H9 (cell line): ENCODE measurements at regions not wholly inside any gene's neighbourhood (a gene's known extent, or its start where the extent isn't known, plus 50 kb on each side); places are given as distances from the start of the nearest gene placed in this dataset.

Source experiments
- DNase-seq: peaks from one replicate; pipeline ENCODE4 v3.0.0-alpha.2; 2017
- H2AFZ ChIP-seq: one replicate; pipeline ENCODE4 v1.6.1; 2013; ENCODE audit warnings: mild to moderate bottlenecking, low read length, control low read depth, moderate library complexity
- H2AK5ac ChIP-seq: 2 replicates; pipeline ENCODE4 v1.6.1; 2013; ENCODE audit warnings: low read length, control low read depth, mixed read lengths; ENCODE audit not compliant: insufficient read length
- H2BK120ac ChIP-seq: one replicate; pipeline ENCODE4 v1.6.1; 2013; ENCODE audit warnings: low read depth, mild to moderate bottlenecking, low read length, control low read depth, inconsistent platforms; ENCODE audit not compliant: poor library complexity, severe bottlenecking
- H2BK12ac ChIP-seq: 2 replicates; pipeline ENCODE4 v1.6.1; 2013; ENCODE audit warnings: low read length, control low read depth, mixed read lengths, low read depth; ENCODE audit not compliant: insufficient read length
- H2BK15ac ChIP-seq: 2 replicates; pipeline ENCODE4 v1.6.1; 2013; ENCODE audit warnings: low read depth, low read length, control low read depth
- H2BK20ac ChIP-seq: one replicate; pipeline ENCODE4 v1.6.1; 2013; ENCODE audit warnings: low read depth, mild to moderate bottlenecking, low read length, control low read depth, inconsistent platforms; ENCODE audit not compliant: poor library complexity, severe bottlenecking
- H2BK5ac ChIP-seq: 2 replicates; pipeline ENCODE4 v1.6.1; 2013; ENCODE audit warnings: low read length, control low read depth, mixed read lengths; ENCODE audit not compliant: insufficient read length
- H3K14ac ChIP-seq: 2 replicates; pipeline ENCODE4 v1.6.1; 2013; ENCODE audit warnings: low read length, control low read depth; ENCODE audit not compliant: insufficient read depth
- H3K18ac ChIP-seq: 2 replicates; pipeline ENCODE4 v1.6.1; 2013; ENCODE audit warnings: low read depth, mild to moderate bottlenecking, mixed read lengths, low read length, control low read depth; ENCODE audit not compliant: insufficient read length
- H3K23ac ChIP-seq: 2 replicates; pipeline ENCODE4 v1.6.1; 2013; ENCODE audit warnings: low read length, control low read depth, mixed read lengths, low read depth; ENCODE audit not compliant: insufficient read length
- H3K23me2 ChIP-seq: 2 replicates; pipeline ENCODE4 v1.6.1; 2013; ENCODE audit warnings: low read depth, mild to moderate bottlenecking, mixed read lengths, low read length, control low read depth; ENCODE audit not compliant: insufficient read length, poor library complexity, severe bottlenecking
- H3K27ac ChIP-seq: 2 replicates; pipeline ENCODE4 v1.5.1; 2013; ENCODE audit warnings: low read length, control low read depth, mixed read lengths, low read depth; ENCODE audit not compliant: insufficient read length
- H3K27me3 ChIP-seq: 2 replicates; pipeline ENCODE4 v1.6.1; 2013; ENCODE audit warnings: low read length, control low read depth, inconsistent platforms; ENCODE audit not compliant: insufficient read depth
- H3K4ac ChIP-seq: 2 replicates; pipeline ENCODE4 v1.6.1; 2013; ENCODE audit warnings: low read depth, mild to moderate bottlenecking, control low read depth, inconsistent platforms, low read length, moderate library complexity
- H3K4me1 ChIP-seq: 2 replicates; pipeline ENCODE4 v1.6.1; 2013; ENCODE audit warnings: low read length, control low read depth, inconsistent platforms; ENCODE audit not compliant: insufficient read depth
- H3K4me2 ChIP-seq: 2 replicates; pipeline ENCODE4 v1.6.1; 2013; ENCODE audit warnings: low read length, control low read depth, mixed read lengths; ENCODE audit not compliant: insufficient read length, insufficient read depth
- H3K56ac ChIP-seq: 2 replicates; pipeline ENCODE4 v1.6.1; 2013; ENCODE audit warnings: low read depth, mild to moderate bottlenecking, mixed read lengths, low read length, control low read depth; ENCODE audit not compliant: insufficient read length
- H3K79me1 ChIP-seq: 2 replicates; pipeline ENCODE4 v1.6.1; 2013; ENCODE audit warnings: low read depth, mild to moderate bottlenecking, moderate library complexity, low read length, control low read depth, inconsistent platforms; ENCODE audit not compliant: insufficient read depth, poor library complexity, severe bottlenecking
- H3K79me2 ChIP-seq: 2 replicates; pipeline ENCODE4 v1.6.1; 2013; ENCODE audit warnings: low read length, control low read depth, inconsistent platforms; ENCODE audit not compliant: insufficient read depth
- H3K9ac ChIP-seq: 2 replicates; pipeline ENCODE4 v1.6.1; 2013; ENCODE audit warnings: low read length, control low read depth, mixed read lengths; ENCODE audit not compliant: insufficient read length; ENCODE audit errors: extremely low read depth
- H3K9me3 ChIP-seq: one replicate; pipeline ENCODE4 v1.6.1; 2013; ENCODE audit warnings: low read depth, low read length, inconsistent platforms; ENCODE audit not compliant: control insufficient read depth
- H3T11ph ChIP-seq: one replicate; pipeline ENCODE4 v1.6.1; 2013; ENCODE audit warnings: mild to moderate bottlenecking, low read length, control low read depth, inconsistent platforms
- H4K20me1 ChIP-seq: one replicate; pipeline ENCODE4 v1.6.1; 2013; ENCODE audit not compliant: control insufficient read depth, insufficient read length, insufficient read depth
- H4K5ac ChIP-seq: 2 replicates; pipeline ENCODE4 v1.6.1; 2013; ENCODE audit warnings: low read depth, mild to moderate bottlenecking, mixed read lengths, low read length, control low read depth; ENCODE audit not compliant: insufficient read length
- H4K8ac ChIP-seq: replicated peaks from 2 replicates; pipeline ENCODE4 v1.6.1; 2013; ENCODE audit warnings: low read length, control low read depth, mixed read lengths, low read depth; ENCODE audit not compliant: insufficient read length
- H4K91ac ChIP-seq: 2 replicates; pipeline ENCODE4 v1.6.1; 2013; ENCODE audit warnings: low read depth, mild to moderate bottlenecking, moderate library complexity, mixed read lengths, low read length, control low read depth; ENCODE audit not compliant: insufficient read length
- H3K27ac Mint-ChIP-seq, 3 experiments: 2 replicates in 2 of 3; 3 replicates in 1 of 3; pipeline ENCODE4 v1.8.0; 2020 to 2021; ENCODE audit warnings: mixed read lengths in 3 of 3, mild to moderate bottlenecking in 1 of 3, moderate library complexity in 1 of 3
- H3K27me3 Mint-ChIP-seq: 2 replicates; pipeline ENCODE4 v1.8.0; 2021; ENCODE audit warnings: low read depth, mild to moderate bottlenecking, moderate library complexity, mixed read lengths
- H3K36me3 Mint-ChIP-seq, 3 experiments: 2 replicates in 2 of 3; 3 replicates in 1 of 3; pipeline ENCODE4 v1.8.0; 2020 to 2021; ENCODE audit warnings: low read depth in 3 of 3, mixed read lengths in 3 of 3; ENCODE audit not compliant: insufficient read depth in 1 of 3
- H3K4me1 Mint-ChIP-seq, 2 experiments: 2 replicates each; pipeline ENCODE4 v1.8.0; 2020; ENCODE audit warnings: mixed read lengths in 2 of 2
- H3K4me3 Mint-ChIP-seq, 2 experiments: 2 replicates in 1 of 2; 3 replicates in 1 of 2; pipeline ENCODE4 v1.8.0; 2020 to 2021; ENCODE audit warnings: mild to moderate bottlenecking in 2 of 2, mixed read lengths in 2 of 2, moderate library complexity in 1 of 2
- H3K9me3 Mint-ChIP-seq, 2 experiments: 2 replicates in 1 of 2; 3 replicates in 1 of 2; pipeline ENCODE4 v1.8.0; 2020; ENCODE audit warnings: mild to moderate bottlenecking in 2 of 2, mixed read lengths in 2 of 2, moderate library complexity in 1 of 2
- CTCF ChIP-seq: fragments of 200-600 bp; sonication (generic); conservative IDR thresholded peaks from 3 replicates; pipeline ENCODE4 v1.8.0; 2021; ENCODE audit warnings: antibody characterized with exemption, mild to moderate bottlenecking
- WGBS: extraction: QIAGEN DNeasy Blood & Tissue Kit; methylation state at CpG from one replicate; pipeline ENCODE4 v1.1.7; 2013; ENCODE audit warnings: missing lambda C conversion rate, low lambda C conversion rate, mixed read lengths; ENCODE audit not compliant: insufficient read length; ENCODE audit errors: extremely low coverage; 5-methylcytosine and 5-hydroxymethylcytosine counted together

DNA sequence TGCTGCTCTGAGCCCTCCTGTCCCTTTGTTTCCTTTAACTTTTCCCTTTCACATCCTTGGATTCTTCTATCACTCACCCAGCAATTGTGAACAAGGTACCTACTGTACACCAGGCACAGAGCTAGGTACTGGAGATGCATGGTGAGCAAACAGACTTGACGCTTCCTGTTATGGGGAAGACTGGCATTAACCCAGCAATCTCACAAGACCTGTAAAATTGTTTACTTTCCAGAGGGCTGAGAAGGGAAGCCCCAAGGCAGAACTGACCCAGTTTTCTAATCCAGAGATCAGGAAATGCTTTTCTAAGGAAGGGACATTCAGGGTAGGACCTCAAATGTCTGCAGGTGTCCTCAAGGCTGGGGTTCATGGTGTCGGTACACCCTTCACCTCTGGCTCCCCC lies 171.6 kb upstream of the KAZN start:
- Histone ChIP-seq H4K5ac (no peak overlapping the region), H3T11ph (no peak overlapping the region), H3K27me3 (peaks cover 2% of the 10 kb centered on the region; the same call in 1 of the 2 replicates), H3K79me2 (no peaks in the 10 kb centered on the region), H3K9ac (no peak overlapping the region), H3K4me1 (no peaks in the 10 kb centered on the region), H4K91ac (no peak overlapping the region), H3K23me2 (no peaks in the 10 kb centered on the region), H4K20me1 (no peaks in the 10 kb centered on the region), H2AFZ (no peak overlapping the region), H3K14ac (no peak overlapping the region), H3K9me3 (no peaks in the 10 kb centered on the region), H4K8ac (no peak overlapping the region), H2BK15ac (no peak overlapping the region), H2BK12ac (no peak overlapping the region), H2BK120ac (no peak overlapping the region), H3K27ac (no peak overlapping the region), H3K23ac (no peak overlapping the region), H3K56ac (no peak overlapping the region), H3K4ac (no peak overlapping the region), H3K4me2 (no peak overlapping the region), H3K79me1 (no peaks in the 10 kb centered on the region), H2AK5ac (no peak overlapping the region), H2BK20ac (no peak overlapping the region), H3K18ac (no peak overlapping the region), H2BK5ac (no peak overlapping the region)
- Mint-ChIP-seq H3K36me3 (no peaks in the 10 kb centered on the region; a peak in 1 of 7 replicates), H3K4me1 (peaks cover 3 to 4% of the 10 kb centered on the region in 2 experiments; a peak in 3 of 4 replicates), H3K4me3 (no peak overlapping the region; a peak in 1 of 5 replicates), H3K27me3 (peaks cover 11% of the 10 kb centered on the region), H3K9me3 (no peaks in the 10 kb centered on the region; a peak in 1 of 5 replicates), H3K27ac (no peak overlapping the region)
- no peak for DNase-seq
- no peak for TF ChIP-seq CTCF
- no CpG with 5 or more reads among the region's 2 CpGs for WGBS
